ENCODE measurements at regions not wholly inside any gene's neighbourhood (a gene's known extent, or its start where the extent isn't known, plus 50 kb on each side); places are given as distances from the start of the nearest gene placed in this dataset.

DNA sequence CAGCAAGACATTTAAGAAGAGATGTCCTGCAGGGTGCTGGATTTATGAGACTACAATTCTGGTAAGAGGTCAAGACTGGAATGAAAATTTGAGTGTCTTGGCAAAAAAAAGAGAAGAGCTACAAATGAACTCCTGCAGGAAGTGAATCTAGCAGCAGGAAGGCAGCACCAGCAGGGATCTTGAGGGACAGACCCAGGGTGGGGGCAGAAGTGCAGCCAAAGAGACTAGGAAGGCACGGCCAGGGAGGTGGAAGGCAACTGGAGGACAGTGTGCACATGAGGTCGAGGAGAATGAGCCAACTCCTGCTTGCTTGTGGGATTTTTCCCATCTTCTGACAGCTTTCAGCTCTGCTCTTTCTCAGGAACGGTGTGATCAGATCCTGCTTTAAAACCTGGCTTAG, 263.2 kb downstream of the BUD13 start:
- Histone ChIP-seq H3K36me3 (ENCODE audit: control insufficient read depth, insufficient read depth, low read length) (no peaks in the 10 kb centered on the region), H3K4me3 (replicated peaks; ENCODE audit: low read depth, low read length) (no peak overlapping the region), H3K27me3 (replicated peaks; ENCODE audit: control insufficient read depth, insufficient read depth, low read length) (peaks cover 7% of the 10 kb centered on the region)
- DNase-seq (ENCODE audit: extremely low read depth, insufficient read length): no peak
- TF ChIP-seq, protein P1, sequence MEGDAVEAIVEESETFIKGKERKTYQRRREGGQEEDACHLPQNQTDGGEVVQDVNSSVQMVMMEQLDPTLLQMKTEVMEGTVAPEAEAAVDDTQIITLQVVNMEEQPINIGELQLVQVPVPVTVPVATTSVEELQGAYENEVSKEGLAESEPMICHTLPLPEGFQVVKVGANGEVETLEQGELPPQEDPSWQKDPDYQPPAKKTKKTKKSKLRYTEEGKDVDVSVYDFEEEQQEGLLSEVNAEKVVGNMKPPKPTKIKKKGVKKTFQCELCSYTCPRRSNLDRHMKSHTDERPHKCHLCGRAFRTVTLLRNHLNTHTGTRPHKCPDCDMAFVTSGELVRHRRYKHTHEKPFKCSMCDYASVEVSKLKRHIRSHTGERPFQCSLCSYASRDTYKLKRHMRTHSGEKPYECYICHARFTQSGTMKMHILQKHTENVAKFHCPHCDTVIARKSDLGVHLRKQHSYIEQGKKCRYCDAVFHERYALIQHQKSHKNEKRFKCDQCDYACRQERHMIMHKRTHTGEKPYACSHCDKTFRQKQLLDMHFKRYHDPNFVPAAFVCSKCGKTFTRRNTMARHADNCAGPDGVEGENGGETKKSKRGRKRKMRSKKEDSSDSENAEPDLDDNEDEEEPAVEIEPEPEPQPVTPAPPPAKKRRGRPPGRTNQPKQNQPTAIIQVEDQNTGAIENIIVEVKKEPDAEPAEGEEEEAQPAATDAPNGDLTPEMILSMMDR (IDR thresholded peaks at IDR 0.05; ENCODE audit: insufficient read depth, low read length, poor library complexity, severe bottlenecking): no peak

GRCh38 chr11:116507849-116508695, 264.7 kb downstream of the BUD13 start:
- TF ChIP-seq, protein P1 (IDR thresholded peaks at IDR 0.05; ENCODE audit: insufficient read depth, low read length, poor library complexity, severe bottlenecking): no peak
- no peak overlapping the region for H3K4me3 ChIP-seq (replicated peaks; ENCODE audit: low read depth, low read length)
- H3K36me3 ChIP-seq (ENCODE audit: control insufficient read depth, insufficient read depth, low read length): no peaks in the 10 kb centered on the region
- DNase-seq (ENCODE audit: extremely low read depth, insufficient read length): no peak
- H3K27me3 ChIP-seq (replicated peaks; ENCODE audit: control insufficient read depth, insufficient read depth, low read length): peaks cover 7% of the 10 kb centered on the region

DNA sequence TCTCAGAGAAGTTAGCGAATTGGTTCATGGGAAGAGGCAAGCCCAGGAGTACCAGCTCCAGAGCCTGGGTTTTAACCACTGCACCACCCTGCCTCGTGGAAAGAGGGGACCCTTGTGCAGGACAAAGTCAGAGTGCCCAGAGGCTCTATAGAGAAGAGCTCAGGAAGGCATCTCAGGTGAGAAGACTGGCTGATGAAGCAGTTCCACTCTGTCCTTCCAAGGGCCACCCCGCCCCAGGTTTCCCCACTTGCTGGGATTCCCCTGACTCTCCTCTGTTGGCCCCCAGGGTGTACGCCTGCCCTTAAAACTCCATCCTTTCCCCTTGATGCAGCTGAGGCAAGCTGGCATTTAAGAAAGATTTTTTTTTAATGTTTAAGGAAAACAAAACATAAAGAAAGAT, 265.8 kb downstream of the BUD13 start:
- Histone ChIP-seq H3K4me3 (replicated peaks; ENCODE audit: low read depth, low read length) (no peak overlapping the region), H3K36me3 (ENCODE audit: control insufficient read depth, insufficient read depth, low read length) (no peaks in the 10 kb centered on the region), H3K27me3 (replicated peaks; ENCODE audit: control insufficient read depth, insufficient read depth, low read length) (peaks cover 10% of the 10 kb centered on the region)
- TF ChIP-seq, protein P1 (IDR thresholded peaks at IDR 0.05; ENCODE audit: insufficient read depth, low read length, poor library complexity, severe bottlenecking): no peak
- no peak for DNase-seq (ENCODE audit: extremely low read depth, insufficient read length)

GRCh38 chr11:116506263-116506825, 266.4 kb downstream of the BUD13 start:
- TF ChIP-seq, protein P1 (IDR thresholded peaks at IDR 0.05; ENCODE audit: insufficient read depth, low read length, poor library complexity, severe bottlenecking): no peak
- peaks cover 10% of the 10 kb centered on the region for H3K27me3 ChIP-seq (replicated peaks; ENCODE audit: control insufficient read depth, insufficient read depth, low read length)
- no peak for DNase-seq (ENCODE audit: extremely low read depth, insufficient read length)
- no peaks in the 10 kb centered on the region for H3K36me3 ChIP-seq (ENCODE audit: control insufficient read depth, insufficient read depth, low read length)
- no peak overlapping the region for H3K4me3 ChIP-seq (replicated peaks; ENCODE audit: low read depth, low read length)

- peaks cover 10% of the 10 kb centered on the region for H3K27me3 ChIP-seq (replicated peaks; ENCODE audit: control insufficient read depth, insufficient read depth, low read length)
- TF ChIP-seq, protein P1 (IDR thresholded peaks at IDR 0.05; ENCODE audit: insufficient read depth, low read length, poor library complexity, severe bottlenecking): no peak
- no peak for DNase-seq (ENCODE audit: extremely low read depth, insufficient read length)
- H3K4me3 ChIP-seq (replicated peaks; ENCODE audit: low read depth, low read length): no peak overlapping the region
- H3K36me3 ChIP-seq (ENCODE audit: control insufficient read depth, insufficient read depth, low read length): no peaks in the 10 kb centered on the region
Observed at GRCh38 chr11:116505298-116506262, 267.2 kb downstream of the BUD13 start.
